HL-60 (cell line): ENCODE measurements at regions not wholly inside any gene's neighbourhood (a gene's known extent, or its start where the extent isn't known, plus 50 kb on each side); places are given as distances from the start of the nearest gene placed in this dataset.

ENCODE experiments used
- DNase-seq, 2 experiments: peaks; one replicate each; pipeline ENCODE4 v3.0.0-alpha.2; 2010 to 2020; ENCODE audit warnings: low read depth in 1 of 2, low spot score in 1 of 2
- H3K27ac ChIP-seq: fragments of 250-450 bp; sonication (Bioruptor Pico); replicated peaks from 2 replicates; pipeline ENCODE4 v1.5.1; 2020; ENCODE audit warnings: mild to moderate bottlenecking, moderate library complexity
- H3K27me3 ChIP-seq: fragments of 250-450 bp; sonication (Bioruptor Pico); 2 replicates; pipeline ENCODE4 v1.5.1; 2021; ENCODE audit warnings: mild to moderate bottlenecking, moderate library complexity; ENCODE audit not compliant: insufficient read depth, poor library complexity, severe bottlenecking
- H3K4me3 ChIP-seq: replicated peaks from 2 replicates; pipeline ENCODE4 v1.5.1; 2011; ENCODE audit warnings: mild to moderate bottlenecking, control low read depth, low read length; ENCODE audit not compliant: insufficient read depth
- CTCF ChIP-seq: IDR thresholded peaks from one replicate; pipeline ENCODE4 v1.5.1; 2011; ENCODE audit warnings: low read length, control low read depth, inconsistent platforms; ENCODE audit not compliant: insufficient read depth
- GABPA ChIP-seq: IDR thresholded peaks from 2 replicates; pipeline ENCODE4 v1.6.1; 2012; ENCODE audit warnings: low read depth
- POLR2AphosphoS5 ChIP-seq: IDR thresholded peaks from 2 replicates; pipeline ENCODE4 v1.6.1; 2012; ENCODE audit warnings: low read depth
- REST ChIP-seq: IDR thresholded peaks from 2 replicates; pipeline ENCODE4 v1.6.1; 2012; ENCODE audit warnings: low read depth; ENCODE audit not compliant: insufficient replicate concordance
- SPI1 ChIP-seq: IDR thresholded peaks from 2 replicates; pipeline ENCODE4 v1.6.1; 2012; ENCODE audit warnings: low read depth, mild to moderate bottlenecking, borderline replicate concordance

GRCh38 chr3:22608093-22608492 is 595.0 kb upstream of the UBE2E2 start:
- no peak overlapping the region for H3K4me3 ChIP-seq
- no peak overlapping the region for H3K27ac ChIP-seq
- TF ChIP-seq CTCF (no peak), SPI1 (no peak), REST (no peak), POLR2AphosphoS5 (no peak), GABPA (no peak)

GRCh38 chr3:22608721-22609120 is 594.4 kb upstream of the UBE2E2 start:
- Histone ChIP-seq H3K4me3 (no peak overlapping the region), H3K27ac (no peak overlapping the region), H3K27me3 (no peaks in the 10 kb centered on the region)
- DNase-seq, result no peak
- TF ChIP-seq GABPA (no peak), CTCF (no peak), POLR2AphosphoS5 (no peak), REST (no peak), SPI1 (no peak)

More at GRCh38 chr3:22608093-22608492, 595.0 kb upstream of the UBE2E2 start:
- no peak for DNase-seq
- no peaks in the 10 kb centered on the region for H3K27me3 ChIP-seq

GRCh38 chr3:22609139-22609538 is 594.0 kb upstream of the UBE2E2 start:
- no peak for TF ChIP-seq POLR2AphosphoS5
- no peak for TF ChIP-seq SPI1
- no peak for TF ChIP-seq CTCF
- no peak for TF ChIP-seq GABPA
- TF ChIP-seq REST, result no peak
- no peak overlapping the region for H3K27ac ChIP-seq
- H3K4me3 ChIP-seq, result no peak overlapping the region
- no peak for DNase-seq
- no peaks in the 10 kb centered on the region for H3K27me3 ChIP-seq
